ENCODE measurements at regions not wholly inside any gene's neighbourhood (a gene's known extent, or its start where the extent isn't known, plus 50 kb on each side); places are given as distances from the start of the nearest gene placed in this dataset.

DNA sequence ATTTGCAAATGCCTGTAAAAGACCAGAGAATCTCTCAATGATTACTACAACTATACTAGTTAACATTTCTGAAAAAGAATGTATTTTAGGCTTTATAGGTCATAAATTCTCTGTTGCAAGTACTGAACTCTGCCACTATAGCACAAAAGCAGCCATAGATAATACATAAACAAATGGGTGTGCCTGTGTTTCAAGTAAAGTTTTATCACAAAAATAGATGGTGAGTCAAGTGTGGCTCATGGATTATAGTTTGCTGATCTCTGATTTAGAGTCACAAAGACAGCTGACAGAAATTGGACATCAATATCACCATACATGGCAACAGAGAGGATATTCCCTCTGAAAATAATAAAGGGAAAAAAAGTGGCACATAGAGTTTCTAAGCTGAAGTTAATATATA is 68.1 kb downstream of the FSCB start (continued):
- no peak for TF ChIP-seq ZNF462 (CRISPR knock-in tag; IDR thresholded peaks at IDR 0.05)

GRCh38 chr14:44438221-44438620 is 68.9 kb downstream of the FSCB start:
- DNase-seq (ENCODE audit: low spot score) (no peak), ATAC-seq (no peak)
- no peaks in the 10 kb centered on the region for H3K4me1 ChIP-seq (ENCODE audit: insufficient read depth)
- H3K36me3 Mint-ChIP-seq (ENCODE audit: low read depth), result no peaks in the 10 kb centered on the region
- H3K4me3 Mint-ChIP-seq, result no peak overlapping the region
- H3K27ac ChIP-seq (ENCODE audit: low read depth), result no peak overlapping the region
- no peak overlapping the region for H3K27ac Mint-ChIP-seq
- no peaks in the 10 kb centered on the region for H3F3A ChIP-seq (replicated peaks; ENCODE audit: low read depth)
- no peak overlapping the region; the same call in 1 of the 2 replicates for H2AFZ ChIP-seq
- H3K79me2 ChIP-seq (replicated peaks; ENCODE audit: insufficient read depth), result no peaks in the 10 kb centered on the region
- H4K20me1 ChIP-seq (replicated peaks; ENCODE audit: insufficient read depth), result no peaks in the 10 kb centered on the region
- no peaks in the 10 kb centered on the region for H3K27me3 ChIP-seq (ENCODE audit: insufficient read depth)
- H3K4me1 Mint-ChIP-seq, result no peaks in the 10 kb centered on the region
- no peak for TF ChIP-seq STAT1 (IDR thresholded peaks at IDR 0.05; ENCODE audit: unreplicated experiment)
- no peak overlapping the region for H3K4me2 ChIP-seq
- no peaks in the 10 kb centered on the region for H3K36me3 ChIP-seq (ENCODE audit: insufficient read depth)
- H3K9me2 ChIP-seq (ENCODE audit: insufficient read depth), result no peaks in the 10 kb centered on the region
- no peaks in the 10 kb centered on the region for H3K27me3 Mint-ChIP-seq (ENCODE audit: insufficient read depth, low read depth, poor library complexity)
- no peak overlapping the region for H3K4me3 ChIP-seq
- peaks cover 3% of the 10 kb centered on the region; the same call in 2 of the 3 replicates for H3K9me3 Mint-ChIP-seq

GRCh38 chr14:44436458-44436857 is 70.6 kb downstream of the FSCB start:
- H3K27ac Mint-ChIP-seq, result no peak overlapping the region
- H3K4me1 Mint-ChIP-seq, result no peaks in the 10 kb centered on the region
- no peaks in the 10 kb centered on the region for H3K36me3 Mint-ChIP-seq (ENCODE audit: low read depth)
- no peaks in the 10 kb centered on the region for H3K9me2 ChIP-seq (ENCODE audit: insufficient read depth)
- no peaks in the 10 kb centered on the region for H3K79me2 ChIP-seq (replicated peaks; ENCODE audit: insufficient read depth)
- H3K27me3 ChIP-seq (ENCODE audit: insufficient read depth), result no peaks in the 10 kb centered on the region
- no peaks in the 10 kb centered on the region for H3K36me3 ChIP-seq (ENCODE audit: insufficient read depth)
- H2AFZ ChIP-seq, result no peak overlapping the region
- no peak overlapping the region for H3K4me2 ChIP-seq
- H3F3A ChIP-seq (replicated peaks; ENCODE audit: low read depth), result no peaks in the 10 kb centered on the region
- no peak overlapping the region for H3K4me3 ChIP-seq
- no peak overlapping the region for H3K27ac ChIP-seq (ENCODE audit: low read depth)
- no peaks in the 10 kb centered on the region for H3K4me1 ChIP-seq (ENCODE audit: insufficient read depth)
- H3K4me3 Mint-ChIP-seq, result no peak overlapping the region
- no peaks in the 10 kb centered on the region for H3K27me3 Mint-ChIP-seq (ENCODE audit: insufficient read depth, low read depth, poor library complexity)
- ATAC-seq, result no peak
- DNase-seq (ENCODE audit: low spot score), result no peak
- H3K9me3 Mint-ChIP-seq, result peaks cover 3% of the 10 kb centered on the region; the same call in 2 of the 3 replicates
- H4K20me1 ChIP-seq (replicated peaks; ENCODE audit: insufficient read depth), result no peaks in the 10 kb centered on the region
- TF ChIP-seq ZNF331 (CRISPR knock-in tag; IDR thresholded peaks at IDR 0.05; ENCODE audit: low read depth) (no peak), ZNF114 (CRISPR knock-in tag; IDR thresholded peaks at IDR 0.05) (no peak), NANOG (IDR thresholded peaks at IDR 0.05; ENCODE audit: borderline replicate concordance) (no peak), EZH2 (IDR thresholded peaks at IDR 0.05; ENCODE audit: low read depth, unreplicated experiment) (no peak), JUNB (IDR thresholded peaks at IDR 0.05; ENCODE audit: unreplicated experiment) (no peak), CREB1 (CRISPR knock-in tag; IDR thresholded peaks at IDR 0.05; ENCODE audit: low read depth) (no peak), STAT1 (IDR thresholded peaks at IDR 0.05; ENCODE audit: unreplicated experiment) (no peak), EZH2phosphoT487 (IDR thresholded peaks at IDR 0.05; ENCODE audit: unreplicated experiment) (no peak)
- TF ChIP-seq, protein P1, sequence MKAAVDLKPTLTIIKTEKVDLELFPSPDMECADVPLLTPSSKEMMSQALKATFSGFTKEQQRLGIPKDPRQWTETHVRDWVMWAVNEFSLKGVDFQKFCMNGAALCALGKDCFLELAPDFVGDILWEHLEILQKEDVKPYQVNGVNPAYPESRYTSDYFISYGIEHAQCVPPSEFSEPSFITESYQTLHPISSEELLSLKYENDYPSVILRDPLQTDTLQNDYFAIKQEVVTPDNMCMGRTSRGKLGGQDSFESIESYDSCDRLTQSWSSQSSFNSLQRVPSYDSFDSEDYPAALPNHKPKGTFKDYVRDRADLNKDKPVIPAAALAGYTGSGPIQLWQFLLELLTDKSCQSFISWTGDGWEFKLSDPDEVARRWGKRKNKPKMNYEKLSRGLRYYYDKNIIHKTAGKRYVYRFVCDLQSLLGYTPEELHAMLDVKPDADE (IDR thresholded peaks at IDR 0.05), result no peak
- TF ChIP-seq, protein P2, sequence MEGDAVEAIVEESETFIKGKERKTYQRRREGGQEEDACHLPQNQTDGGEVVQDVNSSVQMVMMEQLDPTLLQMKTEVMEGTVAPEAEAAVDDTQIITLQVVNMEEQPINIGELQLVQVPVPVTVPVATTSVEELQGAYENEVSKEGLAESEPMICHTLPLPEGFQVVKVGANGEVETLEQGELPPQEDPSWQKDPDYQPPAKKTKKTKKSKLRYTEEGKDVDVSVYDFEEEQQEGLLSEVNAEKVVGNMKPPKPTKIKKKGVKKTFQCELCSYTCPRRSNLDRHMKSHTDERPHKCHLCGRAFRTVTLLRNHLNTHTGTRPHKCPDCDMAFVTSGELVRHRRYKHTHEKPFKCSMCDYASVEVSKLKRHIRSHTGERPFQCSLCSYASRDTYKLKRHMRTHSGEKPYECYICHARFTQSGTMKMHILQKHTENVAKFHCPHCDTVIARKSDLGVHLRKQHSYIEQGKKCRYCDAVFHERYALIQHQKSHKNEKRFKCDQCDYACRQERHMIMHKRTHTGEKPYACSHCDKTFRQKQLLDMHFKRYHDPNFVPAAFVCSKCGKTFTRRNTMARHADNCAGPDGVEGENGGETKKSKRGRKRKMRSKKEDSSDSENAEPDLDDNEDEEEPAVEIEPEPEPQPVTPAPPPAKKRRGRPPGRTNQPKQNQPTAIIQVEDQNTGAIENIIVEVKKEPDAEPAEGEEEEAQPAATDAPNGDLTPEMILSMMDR (conservative IDR thresholded peaks at IDR 0.05; ENCODE audit: low read depth in 2 of 2), result no peak

All from GM23338 (cell line).